ENCODE measurements at regions not wholly inside any gene's neighbourhood (a gene's known extent, or its start where the extent isn't known, plus 50 kb on each side); places are given as distances from the start of the nearest gene placed in this dataset.

GRCh38 chr6:40196135-40196518 is 261.9 kb upstream of the MOCS1 start:
- 94 to 100% methylated on average over 3 to 4 of the region's 4 CpGs for WGBS, 2 experiments (ENCODE audit: insufficient coverage in 1 of 2, insufficient read length in 1 of 2)
- Histone ChIP-seq H3K27me3 (ENCODE audit: control insufficient read depth, insufficient read depth, low read length, poor library complexity, severe bottlenecking) (no peaks in the 10 kb centered on the region), H3K4me3 (ENCODE audit: low read length) (no peak overlapping the region), H3K4me1 (ENCODE audit: control insufficient read depth, insufficient read depth, low read length) (no peaks in the 10 kb centered on the region), H3K9ac (ENCODE audit: extremely low read depth, low read length, poor library complexity, severe bottlenecking) (no peak overlapping the region), H3K27ac (ENCODE audit: low read depth, low read length) (no peak overlapping the region), H3K9me3 (ENCODE audit: control insufficient read depth, low read length) (no peaks in the 10 kb centered on the region), H3K36me3 (ENCODE audit: control insufficient read depth, insufficient read depth, low read length) (no peaks in the 10 kb centered on the region)
- no peak overlapping the region for H3K27ac Mint-ChIP-seq
- H3K4me1 Mint-ChIP-seq: no peaks in the 10 kb centered on the region
- no peak for TF ChIP-seq CTCF (conservative IDR thresholded peaks at IDR 0.05)
- DNase-seq: no peak
- H3K27me3 Mint-ChIP-seq (ENCODE audit: insufficient read depth): peaks cover 6% of the 10 kb centered on the region
- no peaks in the 10 kb centered on the region for H3K36me3 Mint-ChIP-seq (ENCODE audit: low read depth)
- H3K4me3 Mint-ChIP-seq: no peak overlapping the region
- peaks cover 9% of the 10 kb centered on the region for H3K9me3 Mint-ChIP-seq

GRCh38 chr6:40195428-40196134 is 261.3 kb upstream of the MOCS1 start:
- Histone ChIP-seq H3K9me3 (ENCODE audit: control insufficient read depth, low read length) (no peaks in the 10 kb centered on the region), H3K4me3 (ENCODE audit: low read length) (no peak overlapping the region), H3K4me1 (ENCODE audit: control insufficient read depth, insufficient read depth, low read length) (no peaks in the 10 kb centered on the region), H3K36me3 (ENCODE audit: control insufficient read depth, insufficient read depth, low read length) (no peaks in the 10 kb centered on the region), H3K27ac (ENCODE audit: low read depth, low read length) (no peak overlapping the region), H3K9ac (ENCODE audit: extremely low read depth, low read length, poor library complexity, severe bottlenecking) (no peak overlapping the region), H3K27me3 (ENCODE audit: control insufficient read depth, insufficient read depth, low read length, poor library complexity, severe bottlenecking) (no peaks in the 10 kb centered on the region)
- no peak for DNase-seq
- no peak overlapping the region for H3K27ac Mint-ChIP-seq
- H3K4me1 Mint-ChIP-seq: no peaks in the 10 kb centered on the region
- H3K36me3 Mint-ChIP-seq (ENCODE audit: low read depth): no peaks in the 10 kb centered on the region
- 92 to 96% methylated on average over 7 to 11 of the region's 11 CpGs for WGBS, 2 experiments (ENCODE audit: insufficient coverage in 1 of 2, insufficient read length in 1 of 2)
- H3K9me3 Mint-ChIP-seq: peaks cover 5% of the 10 kb centered on the region
- no peak overlapping the region for H3K4me3 Mint-ChIP-seq
- H3K27me3 Mint-ChIP-seq (ENCODE audit: insufficient read depth): peaks cover 6% of the 10 kb centered on the region
- no peak for TF ChIP-seq CTCF (conservative IDR thresholded peaks at IDR 0.05)

GRCh38 chr6:40194447-40195170 is 260.3 kb upstream of the MOCS1 start:
- Mint-ChIP-seq H3K36me3 (ENCODE audit: low read depth) (no peaks in the 10 kb centered on the region), H3K4me3 (no peak overlapping the region), H3K4me1 (no peaks in the 10 kb centered on the region), H3K9me3 (no peaks in the 10 kb centered on the region), H3K27me3 (ENCODE audit: insufficient read depth) (peaks cover 6% of the 10 kb centered on the region), H3K27ac (no peak overlapping the region)
- no peak overlapping the region for H3K4me3 ChIP-seq (ENCODE audit: low read length)
- no peak for DNase-seq
- H3K4me1 ChIP-seq (ENCODE audit: control insufficient read depth, insufficient read depth, low read length): no peaks in the 10 kb centered on the region
- peak; percentile 26 for TF ChIP-seq CTCF (conservative IDR thresholded peaks at IDR 0.05)
- no peaks in the 10 kb centered on the region for H3K36me3 ChIP-seq (ENCODE audit: control insufficient read depth, insufficient read depth, low read length)
- H3K27ac ChIP-seq (ENCODE audit: low read depth, low read length): no peak overlapping the region
- H3K27me3 ChIP-seq (ENCODE audit: control insufficient read depth, insufficient read depth, low read length, poor library complexity, severe bottlenecking): no peaks in the 10 kb centered on the region
- no peaks in the 10 kb centered on the region for H3K9me3 ChIP-seq (ENCODE audit: control insufficient read depth, low read length)
- no peak overlapping the region for H3K9ac ChIP-seq (ENCODE audit: extremely low read depth, low read length, poor library complexity, severe bottlenecking)
- 33 to 67% methylated on average over 1 to 2 of the region's 3 CpGs for WGBS, 2 experiments (ENCODE audit: insufficient coverage in 1 of 2, insufficient read length in 1 of 2)

Data from endodermal cell (in vitro differentiated cells).